ENCODE measurements at regions not wholly inside any gene's neighbourhood (a gene's known extent, or its start where the extent isn't known, plus 50 kb on each side); places are given as distances from the start of the nearest gene placed in this dataset.

- TF ChIP-seq ZC3H10 (CRISPR knock-in tag; IDR thresholded peaks at IDR 0.05) (no peak), ZNF70 (CRISPR knock-in tag; IDR thresholded peaks at IDR 0.05) (no peak), RARB (CRISPR knock-in tag; IDR thresholded peaks at IDR 0.05) (no peak), ZNF565 (CRISPR knock-in tag; conservative IDR thresholded peaks at IDR 0.05; ENCODE audit: low read depth) (no peak), SNAI2 (CRISPR knock-in tag; IDR thresholded peaks at IDR 0.05) (no peak), ZNF8 (CRISPR knock-in tag; IDR thresholded peaks at IDR 0.05) (no peak), TOX (CRISPR knock-in tag; IDR thresholded peaks at IDR 0.05; ENCODE audit: borderline replicate concordance) (no peak), ZFP3 (CRISPR knock-in tag; IDR thresholded peaks at IDR 0.05) (no peak), CSRNP3 (CRISPR knock-in tag; IDR thresholded peaks at IDR 0.05) (no peak), PATZ1 (CRISPR knock-in tag; IDR thresholded peaks at IDR 0.05; ENCODE audit: borderline replicate concordance) (no peak), BACH2 (CRISPR knock-in tag; IDR thresholded peaks at IDR 0.05; ENCODE audit: borderline replicate concordance) (no peak)
Observed at GRCh38 chr6:150692604-150693003, 92.9 kb downstream of the PLEKHG1 start.

All from SK-N-SH treated with all-trans-retinoic acid at 6 μM for 48 hours (cell line).